ENCODE measurements at regions not wholly inside any gene's neighbourhood (a gene's known extent, or its start where the extent isn't known, plus 50 kb on each side); places are given as distances from the start of the nearest gene placed in this dataset.

DNA sequence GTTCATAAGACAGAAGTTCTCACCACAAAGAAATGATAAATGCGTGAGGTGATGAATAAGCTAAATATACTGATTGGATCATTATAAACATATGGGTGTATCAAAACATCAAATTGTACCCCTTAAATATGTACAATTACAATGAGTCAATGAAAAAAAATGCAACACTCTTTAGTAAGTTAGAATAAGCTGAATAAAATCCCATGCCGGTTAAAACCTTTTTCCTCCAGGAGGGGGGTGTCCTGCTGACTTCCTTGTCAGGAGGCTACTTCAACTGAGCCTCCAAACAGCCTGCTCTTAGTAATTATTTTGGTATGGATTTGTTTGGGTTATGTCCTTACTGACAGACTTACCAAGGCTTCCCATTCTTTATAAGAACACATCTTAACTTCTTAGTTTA, 649.1 kb downstream of the INHBA start:
- Histone ChIP-seq H3K36me3 (replicated peaks in 1 of 2) (no peaks in the 10 kb centered on the region), H3K4me3 (no peak overlapping the region), H3K27me3 (no peaks in the 10 kb centered on the region), H3K9me3 (replicated peaks in 1 of 3) (peaks cover 0 to 6% (median 0%) of the 10 kb centered on the region in 3 donors), H3K27ac (no peak overlapping the region), H3K4me1 (replicated peaks in 1 of 2) (no peaks in the 10 kb centered on the region)
- intact Hi-C loops (cut with DNase I), result no loop called here
- TF ChIP-seq POLR2A (IDR thresholded peaks at IDR 0.05), result no peak
- no peak for TF ChIP-seq CTCF (IDR thresholded peaks at IDR 0.05)
- WGBS, 4 donors, result 87 to 98% (median 93%) methylated on average over 2 of the region's 2 CpGs
- no peak for DNase-seq

- no peak for DNase-seq
- no peaks in the 10 kb centered on the region for H3K4me1 ChIP-seq (replicated peaks in 1 of 2)
- H3K36me3 ChIP-seq (replicated peaks in 1 of 2), result no peaks in the 10 kb centered on the region
- H3K27me3 ChIP-seq, result no peaks in the 10 kb centered on the region
- intact Hi-C loops (cut with DNase I), result no loop called here
- 62 to 77% (median 73%) methylated on average over 6 of the region's 6 CpGs for WGBS, 4 donors
- H3K9me3 ChIP-seq (replicated peaks in 1 of 3), result peaks cover 0 to 6% (median 0%) of the 10 kb centered on the region in 3 donors
- no peak overlapping the region for H3K4me3 ChIP-seq
- H3K27ac ChIP-seq, result no peak overlapping the region
- TF ChIP-seq CTCF (IDR thresholded peaks at IDR 0.05) (no peak), POLR2A (IDR thresholded peaks at IDR 0.05) (no peak)
Observed at GRCh38 chr7:41052736-41053135, 650.2 kb downstream of the INHBA start.

- DNase-seq, result no peak
- no peak for TF ChIP-seq CTCF (IDR thresholded peaks at IDR 0.05)
- no peak for TF ChIP-seq POLR2A (IDR thresholded peaks at IDR 0.05)
- 62 to 80% (median 72%) methylated on average over 3 of the region's 3 CpGs for WGBS, 4 donors
- Histone ChIP-seq H3K4me3 (no peak overlapping the region), H3K27me3 (no peaks in the 10 kb centered on the region), H3K27ac (no peak overlapping the region), H3K9me3 (replicated peaks in 1 of 3) (peaks cover 0 to 1% (median 0%) of the 10 kb centered on the region in 3 donors), H3K4me1 (replicated peaks in 1 of 2) (no peaks in the 10 kb centered on the region), H3K36me3 (replicated peaks in 1 of 2) (no peaks in the 10 kb centered on the region)
- intact Hi-C loops (cut with DNase I), result no loop called here
Observed at GRCh38 chr7:41052201-41052600, 650.7 kb downstream of the INHBA start.

DNA sequence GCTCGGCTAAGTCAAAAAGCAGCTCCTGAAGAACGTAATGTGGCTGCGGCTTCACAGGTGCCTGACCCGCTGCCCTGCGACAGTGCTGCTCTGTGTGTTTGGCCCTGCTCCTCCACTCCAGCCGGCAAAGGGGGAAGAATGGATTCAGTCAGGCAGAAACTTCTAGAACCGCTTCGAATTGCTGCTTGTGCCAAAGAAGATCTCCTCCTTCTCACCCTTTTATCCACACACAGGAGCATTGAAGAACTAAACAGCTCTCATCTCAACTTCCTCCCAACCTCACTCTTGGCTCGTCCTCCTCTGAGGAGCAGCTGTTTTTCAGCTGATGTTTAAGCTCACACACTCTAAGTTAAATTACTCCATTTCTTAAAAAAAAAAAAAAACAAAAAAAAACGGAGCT, 651.4 kb downstream of the INHBA start:
- Histone ChIP-seq H3K36me3 (replicated peaks in 1 of 2) (no peaks in the 10 kb centered on the region), H3K27ac (no peak overlapping the region), H3K4me1 (replicated peaks in 1 of 2) (no peaks in the 10 kb centered on the region), H3K27me3 (no peaks in the 10 kb centered on the region), H3K9me3 (replicated peaks in 1 of 3) (no peaks in the 10 kb centered on the region), H3K4me3 (no peak overlapping the region)
- intact Hi-C loops (cut with DNase I), result no loop called here
- TF ChIP-seq POLR2A (IDR thresholded peaks at IDR 0.05), result no peak
- no peak for TF ChIP-seq CTCF (IDR thresholded peaks at IDR 0.05)
- no peak for DNase-seq
- WGBS, 4 donors, result 70 to 81% (median 72%) methylated on average over 10 of the region's 10 CpGs
